ENCODE measurements at regions not wholly inside any gene's neighbourhood (a gene's known extent, or its start where the extent isn't known, plus 50 kb on each side); places are given as distances from the start of the nearest gene placed in this dataset.

DNA sequence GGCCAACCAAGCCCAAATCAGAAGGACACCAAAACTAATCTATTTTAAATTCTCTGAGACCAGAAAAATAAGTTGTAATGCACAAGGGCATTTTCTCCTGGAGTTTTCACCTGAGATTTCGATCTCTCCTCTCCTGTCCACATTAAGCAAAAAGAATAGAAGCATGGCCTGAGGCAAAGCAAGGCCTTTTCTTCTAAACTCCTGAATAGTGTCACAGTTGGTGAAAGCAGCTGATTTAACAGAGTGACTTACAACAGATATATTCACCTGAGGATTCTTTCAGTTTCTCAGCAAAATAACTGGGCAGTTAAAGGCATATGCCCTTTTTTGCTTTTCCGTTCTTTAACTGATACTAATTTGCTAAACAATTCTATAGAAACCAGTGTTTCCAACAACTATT is 547.7 kb downstream of the EFNA5 start:
- Histone ChIP-seq H3K36me3 (no peaks in the 10 kb centered on the region), H3K9me3 (no peaks in the 10 kb centered on the region), H3K4me3 (no peak overlapping the region), H3K27me3 (no peaks in the 10 kb centered on the region), H3K27ac (no peak overlapping the region), H3K4me1 (peaks cover 0 to 3% (median 0%) of the 10 kb centered on the region in 4 donors)
- TF ChIP-seq, protein P1, sequence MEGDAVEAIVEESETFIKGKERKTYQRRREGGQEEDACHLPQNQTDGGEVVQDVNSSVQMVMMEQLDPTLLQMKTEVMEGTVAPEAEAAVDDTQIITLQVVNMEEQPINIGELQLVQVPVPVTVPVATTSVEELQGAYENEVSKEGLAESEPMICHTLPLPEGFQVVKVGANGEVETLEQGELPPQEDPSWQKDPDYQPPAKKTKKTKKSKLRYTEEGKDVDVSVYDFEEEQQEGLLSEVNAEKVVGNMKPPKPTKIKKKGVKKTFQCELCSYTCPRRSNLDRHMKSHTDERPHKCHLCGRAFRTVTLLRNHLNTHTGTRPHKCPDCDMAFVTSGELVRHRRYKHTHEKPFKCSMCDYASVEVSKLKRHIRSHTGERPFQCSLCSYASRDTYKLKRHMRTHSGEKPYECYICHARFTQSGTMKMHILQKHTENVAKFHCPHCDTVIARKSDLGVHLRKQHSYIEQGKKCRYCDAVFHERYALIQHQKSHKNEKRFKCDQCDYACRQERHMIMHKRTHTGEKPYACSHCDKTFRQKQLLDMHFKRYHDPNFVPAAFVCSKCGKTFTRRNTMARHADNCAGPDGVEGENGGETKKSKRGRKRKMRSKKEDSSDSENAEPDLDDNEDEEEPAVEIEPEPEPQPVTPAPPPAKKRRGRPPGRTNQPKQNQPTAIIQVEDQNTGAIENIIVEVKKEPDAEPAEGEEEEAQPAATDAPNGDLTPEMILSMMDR (IDR thresholded peaks at IDR 0.05) = no peak
- no peak for DNase-seq
- intact Hi-C loops (cut with DNase I; ENCODE audit: low total_unique reads) = no loop called here

DNA sequence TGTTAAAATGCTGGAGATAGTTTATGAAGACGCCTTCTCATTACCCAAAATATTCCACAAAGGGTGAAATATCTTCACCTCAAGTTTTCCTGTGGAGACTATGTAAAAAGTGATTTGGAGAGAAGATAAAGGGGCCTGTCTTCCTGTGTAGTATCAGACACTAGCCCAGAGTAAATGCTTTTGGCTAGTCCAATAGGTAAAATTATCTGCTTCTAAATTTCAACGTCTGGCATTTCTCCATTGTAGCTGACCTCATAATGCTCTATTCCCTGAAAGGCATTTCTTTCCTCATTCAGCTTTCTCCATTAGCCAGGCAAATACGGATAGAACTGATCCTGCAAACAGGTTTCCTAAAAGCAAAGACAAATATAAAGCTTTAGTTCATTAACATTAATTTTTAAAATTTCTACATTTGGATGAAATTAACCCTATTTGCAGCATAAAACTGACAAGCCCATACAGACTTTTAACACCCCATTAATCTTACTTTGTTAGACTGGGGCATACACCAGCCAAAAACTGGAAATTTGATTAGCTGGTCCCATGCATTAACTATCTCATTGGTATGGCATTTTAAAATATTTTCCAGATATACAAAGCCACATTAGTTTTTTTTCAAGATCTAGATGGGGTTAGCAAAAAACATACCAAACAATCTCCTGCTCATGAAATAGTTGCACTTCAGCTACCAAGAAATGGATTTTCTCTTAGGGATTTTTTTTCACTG is 548.8 kb downstream of the EFNA5 start:
- Histone ChIP-seq H3K27me3 (no peaks in the 10 kb centered on the region), H3K36me3 (no peaks in the 10 kb centered on the region), H3K27ac (no peak overlapping the region), H3K9me3 (no peaks in the 10 kb centered on the region), H3K4me1 (peaks cover 0 to 3% (median 0%) of the 10 kb centered on the region in 4 donors), H3K4me3 (no peak overlapping the region)
- intact Hi-C loops (cut with DNase I; ENCODE audit: low total_unique reads) = no loop called here
- TF ChIP-seq, protein P1 (IDR thresholded peaks at IDR 0.05) = no peak
- no peak for DNase-seq

DNA sequence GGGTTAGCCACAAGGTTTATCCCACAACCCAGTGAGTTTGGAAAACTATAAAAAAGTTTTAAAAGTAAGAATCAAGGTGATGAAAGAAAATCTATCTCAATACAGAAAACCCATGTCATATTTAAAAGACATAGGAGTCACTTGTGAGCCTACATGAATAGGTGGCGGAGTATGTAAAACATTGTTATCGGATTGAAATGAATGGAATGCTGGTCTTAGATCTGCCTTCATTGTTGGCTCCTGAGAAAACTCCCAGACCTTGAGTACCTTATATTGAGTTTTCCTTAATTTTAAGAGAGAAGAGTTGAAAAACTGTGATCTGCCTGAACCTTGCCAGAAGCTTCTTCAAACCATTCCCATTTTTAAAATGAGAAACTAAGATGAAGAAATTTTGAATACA is 551.1 kb downstream of the EFNA5 start:
- Histone ChIP-seq H3K36me3 (no peaks in the 10 kb centered on the region), H3K4me1 (no peaks in the 10 kb centered on the region), H3K27ac (no peak overlapping the region), H3K9me3 (no peaks in the 10 kb centered on the region), H3K27me3 (no peaks in the 10 kb centered on the region), H3K4me3 (no peak overlapping the region)
- intact Hi-C loops (cut with DNase I; ENCODE audit: low total_unique reads) = no loop called here
- TF ChIP-seq, protein P1 (IDR thresholded peaks at IDR 0.05) = no peak
- DNase-seq = no peak

DNA sequence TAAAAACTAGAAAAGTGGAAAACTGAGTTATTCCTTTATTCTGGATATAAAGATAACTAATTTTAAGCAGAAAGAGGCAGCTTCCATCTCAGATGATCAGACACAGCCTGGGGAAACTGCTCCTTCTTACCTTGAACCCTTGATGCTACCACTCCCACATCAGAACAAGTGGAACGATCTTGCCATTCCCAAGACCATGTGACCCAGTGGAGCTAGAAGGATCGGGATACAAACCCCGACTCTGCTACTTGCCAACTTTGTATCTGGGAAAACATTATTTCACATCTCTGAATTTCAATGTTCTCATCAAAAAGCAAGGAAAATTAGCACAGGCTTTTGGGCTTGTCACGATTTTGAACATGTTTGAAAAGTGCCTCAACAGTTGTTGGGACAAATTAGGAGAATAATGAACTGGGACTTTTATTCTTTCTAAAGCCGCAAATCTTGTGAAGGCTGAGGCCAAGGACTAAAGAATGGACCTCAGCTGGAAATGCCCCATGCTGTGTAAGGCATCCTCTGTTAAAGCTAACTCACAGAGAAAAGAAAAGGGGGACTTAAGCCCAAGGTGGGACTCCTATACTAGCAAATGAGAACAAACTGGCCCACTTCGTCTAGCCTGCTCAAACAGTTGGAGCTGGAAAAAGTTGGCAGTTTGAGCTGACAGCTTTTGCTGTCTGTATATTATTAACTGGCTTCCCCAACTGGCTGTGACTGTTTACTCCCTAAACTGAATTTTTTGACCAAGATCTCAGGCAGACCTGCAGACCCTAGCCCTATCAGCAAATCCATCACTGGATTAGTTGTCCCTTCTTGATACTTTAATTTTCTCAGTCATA is 552.3 kb downstream of the EFNA5 start:
- H3K27me3 ChIP-seq = no peaks in the 10 kb centered on the region
- H3K4me3 ChIP-seq = no peak overlapping the region
- H3K36me3 ChIP-seq = no peaks in the 10 kb centered on the region
- TF ChIP-seq, protein P1 (IDR thresholded peaks at IDR 0.05) = no peak
- H3K9me3 ChIP-seq = no peaks in the 10 kb centered on the region
- H3K27ac ChIP-seq = no peak overlapping the region
- no peak for DNase-seq
- intact Hi-C loops (cut with DNase I; ENCODE audit: low total_unique reads) = no loop called here
- H3K4me1 ChIP-seq = no peaks in the 10 kb centered on the region

DNA sequence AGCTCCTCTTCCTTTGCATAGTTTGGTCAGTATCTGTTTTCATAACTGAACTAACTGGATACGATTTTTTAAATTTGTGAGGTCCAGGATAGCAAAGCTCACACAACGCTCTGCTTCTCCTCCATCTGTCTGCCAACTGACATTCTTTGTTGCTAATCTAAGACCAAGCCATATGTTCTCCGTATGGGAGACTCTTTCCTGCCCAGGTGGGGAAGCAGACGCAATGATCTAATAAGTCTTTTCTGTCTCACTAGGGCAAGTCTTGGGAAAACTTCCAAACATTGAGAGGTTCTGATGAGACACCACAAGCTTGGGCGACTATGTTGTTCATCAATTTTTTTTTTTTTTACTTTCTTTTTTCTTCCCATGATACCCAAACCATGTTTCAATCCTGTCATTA is 558.5 kb downstream of the EFNA5 start:
- Histone ChIP-seq H3K4me1 (peaks cover 0 to 17% (median 3%) of the 10 kb centered on the region in 4 donors), H3K9me3 (no peaks in the 10 kb centered on the region), H3K36me3 (no peaks in the 10 kb centered on the region), H3K4me3 (no peak overlapping the region), H3K27me3 (no peaks in the 10 kb centered on the region), H3K27ac (no peak overlapping the region)
- TF ChIP-seq, protein P1 (IDR thresholded peaks at IDR 0.05) = no peak
- intact Hi-C loops (cut with DNase I; ENCODE audit: low total_unique reads) = no loop called here
- no peak for DNase-seq
